K562 (cell line): ENCODE measurements at regions not wholly inside any gene's neighbourhood (a gene's known extent, or its start where the extent isn't known, plus 50 kb on each side); places are given as distances from the start of the nearest gene placed in this dataset.

Source experiments
- ATAC-seq: fragments of 200-7000 bp; cut with Tn5 transposase; 3 replicates; pipeline ENCODE4 v1.9.1; 2020; ENCODE audit warnings: moderate library complexity
- BruUV-seq: library from RNA; stranded (reverse); fragments of 400-500 nt; replicated peaks from 2 replicates; lab custom pipeline; 2021; lab: Mats Ljungman, UMichigan
- CTCF ChIA-PET: fragments of 300-600 bp; formaldehyde crosslinking; extraction: SDS; loops from one replicate; lab custom pipeline; 2021; ENCODE audit warnings: low intra/inter-chr PET ratio; lab: Yijun Ruan, JAX
- POLR2A ChIA-PET: fragments of 300-600, 350-650 bp; sonication (Branson Sonifier 250); formaldehyde crosslinking; extraction: SDS; loops from one replicate; lab custom pipeline; 2021; ENCODE audit warnings: antibody characterized with exemption, inconsistent platforms; lab: Yijun Ruan, JAX
- DNase-seq, 4 experiments: peaks; one replicate each; pipeline versions ENCODE4 v3.0.0 to v3.0.0-alpha.2; 2011 to 2018; ENCODE audit warnings: low spot score in 3 of 4, mixed read lengths in 3 of 4; ENCODE audit errors: extremely low read depth in 1 of 4
- FAIRE-seq: peaks from 2 replicates; lab custom pipeline; 2011; peaks lifted over from hg19 to GRCh38; lab: Jason Lieb, UNC
- H2AFZ ChIP-seq: 2 replicates; pipeline ENCODE4 v1.6.0; 2011; ENCODE audit warnings: low read depth, low read length, control low read depth, inconsistent platforms
- H3K27ac ChIP-seq: fragments of 200-600 bp; 3 replicates; pipeline ENCODE4 v1.8.0; 2011; ENCODE audit warnings: low read depth, mild to moderate bottlenecking, control low read depth, inconsistent platforms, low read length, moderate library complexity, mixed read lengths; ENCODE audit errors: extremely low read depth
- H3K27me3 ChIP-seq, 2 experiments: fragments of 300-600 bp in 1 of 2; 2 replicates in 1 of 2; 3 replicates in 1 of 2; pipeline versions ENCODE4 v1.6.0 to v1.8.0; 2011; ENCODE audit warnings: inconsistent platforms in 2 of 2, low read length in 2 of 2, mild to moderate bottlenecking in 1 of 2, mixed read lengths in 1 of 2, moderate library complexity in 1 of 2; ENCODE audit not compliant: control insufficient read depth in 2 of 2, insufficient read depth in 2 of 2
- H3K36me3 ChIP-seq: fragments of 300-600 bp; 3 replicates; pipeline ENCODE4 v1.8.0; 2011; ENCODE audit warnings: mild to moderate bottlenecking, low read length, inconsistent platforms; ENCODE audit not compliant: control insufficient read depth, insufficient read depth
- H3K4me1 ChIP-seq, 2 experiments: fragments of 200-600 bp in 1 of 2; replicated peaks in 1 of 2; 2 replicates in 1 of 2; 3 replicates in 1 of 2; pipeline versions ENCODE4 v1.5.1 to v1.8.0; 2011; ENCODE audit warnings: inconsistent platforms in 2 of 2, low read length in 2 of 2, mild to moderate bottlenecking in 1 of 2, mixed read lengths in 1 of 2, moderate library complexity in 1 of 2; ENCODE audit not compliant: control insufficient read depth in 2 of 2, insufficient read depth in 2 of 2
- H3K4me2 ChIP-seq: 2 replicates; pipeline ENCODE4 v1.6.1; 2011; ENCODE audit warnings: low read length, control low read depth, inconsistent platforms, mixed read lengths; ENCODE audit not compliant: insufficient read depth
- H3K4me3 ChIP-seq: fragments of 200-600 bp; sonication (generic), shearing (Covaris generic); 2 replicates; pipeline ENCODE4 v1.5.1; 2016; ENCODE audit warnings: control low read depth, inconsistent platforms
- H3K79me2 ChIP-seq: fragments of 200-600 bp; 3 replicates; pipeline ENCODE4 v1.8.0; 2011; ENCODE audit warnings: low read length, inconsistent platforms; ENCODE audit not compliant: control insufficient read depth, insufficient read depth
- H3K9ac ChIP-seq, 2 experiments: 2 replicates each; pipeline versions ENCODE4 v1.6.0 to v1.6.1; 2011; ENCODE audit warnings: low read depth in 2 of 2, low read length in 2 of 2, control low read depth in 1 of 2, inconsistent platforms in 1 of 2, mild to moderate bottlenecking in 1 of 2, mixed read lengths in 1 of 2; ENCODE audit not compliant: insufficient read depth in 1 of 2
- H3K9me1 ChIP-seq: one replicate; pipeline ENCODE4 v1.6.0; 2011; ENCODE audit warnings: inconsistent platforms, mild to moderate bottlenecking, low read length, moderate library complexity; ENCODE audit not compliant: control insufficient read depth, insufficient read depth
- H3K9me3 ChIP-seq: replicated peaks from 2 replicates; pipeline ENCODE4 v1.5.1; 2011; ENCODE audit warnings: low read depth, low read length, inconsistent platforms; ENCODE audit not compliant: control insufficient read depth, insufficient read depth
- H4K20me1 ChIP-seq: replicated peaks from 2 replicates; pipeline ENCODE4 v1.6.1; 2011; ENCODE audit warnings: low read length, inconsistent platforms, mixed read lengths; ENCODE audit not compliant: control insufficient read depth, insufficient read depth
- ELF2 ChIP-seq: fragments of 250-450 bp; sonication (Bioruptor Pico); IDR thresholded peaks from 2 replicates; pipeline ENCODE4 v1.5.0; 2021; ENCODE audit warnings: mild to moderate bottlenecking
- FOS ChIP-seq: IDR thresholded peaks from 3 replicates; pipeline ENCODE4 v1.6.1; 2011; ENCODE audit not compliant: insufficient read length; ENCODE audit errors: extremely low read depth
- KAT8 ChIP-seq: fragments of 450-650 bp; IDR thresholded peaks from 2 replicates; pipeline ENCODE4 v1.6.1; 2016; ENCODE audit warnings: low read depth, mild to moderate bottlenecking
- KLF13 ChIP-seq: fragments of 450-650 bp; IDR thresholded peaks from 2 replicates; pipeline ENCODE4 v1.6.1; 2016; ENCODE audit warnings: missing genetic modification characterization, low read depth, mild to moderate bottlenecking, missing compliant biosample characterization, moderate library complexity, borderline replicate concordance
- MXI1 ChIP-seq: IDR thresholded peaks from 2 replicates; pipeline ENCODE4 v1.6.1; 2011; ENCODE audit warnings: low read depth, mild to moderate bottlenecking, improper control_type of control experiment, low read length
- NELFE ChIP-seq: IDR thresholded peaks from 2 replicates; pipeline ENCODE4 v1.6.1; 2011; ENCODE audit warnings: mild to moderate bottlenecking; ENCODE audit not compliant: insufficient read depth, insufficient read length
- RAD21 ChIP-seq, 2 experiments: fragments of 250-450 bp in 1 of 2; fragments of 450-650 bp in 1 of 2; sonication (Bioruptor Pico) in 1 of 2; formaldehyde crosslinking in 1 of 2; IDR thresholded peaks in 1 of 2; conservative IDR thresholded peaks in 1 of 2; 2 replicates each; pipeline versions ENCODE4 v1.4.0 to v1.8.0; 2020 to 2022; ENCODE audit warnings: mild to moderate bottlenecking in 2 of 2, moderate library complexity in 1 of 2
- RHOXF2B ChIP-seq: fragments of 250-450 bp; sonication (Bioruptor Pico); conservative IDR thresholded peaks from 2 replicates; pipeline ENCODE4 v1.5.1; 2021
- SPI1 ChIP-seq: IDR thresholded peaks from 2 replicates; pipeline ENCODE4 v1.6.1; 2011; ENCODE audit warnings: low read depth, low read length, control low read depth, borderline replicate concordance
- STAT5A ChIP-seq: IDR thresholded peaks from 2 replicates; pipeline ENCODE4 v1.6.1; 2012; ENCODE audit warnings: low read length, inconsistent platforms, borderline replicate concordance
- ZNF311 ChIP-seq: fragments of 250-450 bp; sonication (Bioruptor Pico); IDR thresholded peaks from 2 replicates; pipeline ENCODE4 v1.4.0; 2020; ENCODE audit warnings: mild to moderate bottlenecking, moderate library complexity
- ZNF589 ChIP-seq: fragments of 200-800 bp; sonication (Bioruptor generic); IDR thresholded peaks from 2 replicates; pipeline ENCODE4 v1.6.1; 2016; ENCODE audit warnings: low read depth, missing genetic modification characterization, missing compliant biosample characterization
- ZNF717 ChIP-seq: fragments of 250-450 bp; sonication (Bioruptor Pico); IDR thresholded peaks from 2 replicates; pipeline ENCODE4 v1.5.0; 2021
- WGBS: fragments of 100-300 bp; shearing (Covaris generic); methylation state at CpG from one replicate; pipeline ENCODE4 v1.1.6; 2016; ENCODE audit warnings: low coverage, mixed read lengths; ENCODE audit not compliant: insufficient coverage; ENCODE audit errors: missing lambda C conversion rate; 5-methylcytosine and 5-hydroxymethylcytosine counted together
- in situ Hi-C: fragments of 300-500 bp; cut with MboI; formaldehyde crosslinking; loops from 4 replicates; pipeline ENCODE4 v1.15.0; 2018; ENCODE audit warnings: inconsistent platforms, mixed read lengths
- intact Hi-C: fragments of 100-400 bp; cut with micrococcal nuclease; formaldehyde crosslinking; loops from 2 replicates; pipeline ENCODE4 v1.14.2; 2022
- TF ChIP-seq, protein P1 (sequence below): sonication (generic); formaldehyde crosslinking; IDR thresholded peaks from 2 replicates; pipeline ENCODE4 v1.8.0; 2022; ENCODE audit warnings: mild to moderate bottlenecking, low read depth, missing genetic modification reagents
- TF ChIP-seq, protein P2 (sequence below): fragments of 450-650 bp; IDR thresholded peaks from 2 replicates; pipeline ENCODE4 v1.6.1; 2016; ENCODE audit warnings: low read depth, mild to moderate bottlenecking, moderate library complexity

DNA sequence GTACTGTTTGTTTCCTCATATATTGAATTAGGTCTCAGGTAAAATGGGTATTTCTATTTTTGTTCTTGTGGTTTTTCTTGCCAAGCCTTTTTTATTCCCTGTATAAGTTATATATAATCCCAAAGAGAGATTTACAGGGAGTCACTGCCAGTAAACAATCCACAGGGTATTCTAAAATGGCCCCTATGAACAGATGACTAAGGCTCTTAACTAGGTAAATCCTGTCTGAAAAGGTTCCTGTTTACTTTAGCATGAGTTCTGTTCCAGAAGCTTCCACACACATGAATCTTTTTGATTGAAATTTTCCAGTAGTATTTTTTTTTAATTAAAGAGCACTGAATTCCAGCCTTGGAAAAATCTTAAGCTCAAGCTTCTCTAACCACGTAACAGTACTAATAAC lies 552.8 kb upstream of the CCDC179 start:
- Histone ChIP-seq H4K20me1 (no peaks in the 10 kb centered on the region), H3K4me1 (no peaks in the 10 kb centered on the region), H3K79me2 (no peaks in the 10 kb centered on the region), H3K4me3 (no peak overlapping the region), H3K27me3 (no peaks in the 10 kb centered on the region), H2AFZ (no peak overlapping the region), H3K27ac (no peak overlapping the region), H3K9me3 (no peaks in the 10 kb centered on the region), H3K9me1 (no peaks in the 10 kb centered on the region), H3K36me3 (no peaks in the 10 kb centered on the region), H3K9ac (no peak overlapping the region), H3K4me2 (no peak overlapping the region)
- TF ChIP-seq ZNF717 (CRISPR knock-in tag): no peak
- no peak for TF ChIP-seq STAT5A
- TF ChIP-seq ZNF589 (CRISPR knock-in tag): no peak
- no peak for TF ChIP-seq RHOXF2B (CRISPR knock-in tag)
- TF ChIP-seq, protein P1, sequence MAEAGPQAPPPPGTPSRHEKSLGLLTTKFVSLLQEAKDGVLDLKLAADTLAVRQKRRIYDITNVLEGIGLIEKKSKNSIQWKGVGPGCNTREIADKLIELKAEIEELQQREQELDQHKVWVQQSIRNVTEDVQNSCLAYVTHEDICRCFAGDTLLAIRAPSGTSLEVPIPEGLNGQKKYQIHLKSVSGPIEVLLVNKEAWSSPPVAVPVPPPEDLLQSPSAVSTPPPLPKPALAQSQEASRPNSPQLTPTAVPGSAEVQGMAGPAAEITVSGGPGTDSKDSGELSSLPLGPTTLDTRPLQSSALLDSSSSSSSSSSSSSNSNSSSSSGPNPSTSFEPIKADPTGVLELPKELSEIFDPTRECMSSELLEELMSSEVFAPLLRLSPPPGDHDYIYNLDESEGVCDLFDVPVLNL: no peak
- BruUV-seq: no TSS peak
- DNase-seq (no peak), ATAC-seq (no peak), FAIRE-seq (no peak)
- 0% methylated on average over 1 of the region's 1 CpG for WGBS
- ChIA-PET CTCF (no interaction called here), POLR2A (no interaction called here)
- in situ Hi-C loops: no loop called here
- intact Hi-C loops: no loop called here

DNA sequence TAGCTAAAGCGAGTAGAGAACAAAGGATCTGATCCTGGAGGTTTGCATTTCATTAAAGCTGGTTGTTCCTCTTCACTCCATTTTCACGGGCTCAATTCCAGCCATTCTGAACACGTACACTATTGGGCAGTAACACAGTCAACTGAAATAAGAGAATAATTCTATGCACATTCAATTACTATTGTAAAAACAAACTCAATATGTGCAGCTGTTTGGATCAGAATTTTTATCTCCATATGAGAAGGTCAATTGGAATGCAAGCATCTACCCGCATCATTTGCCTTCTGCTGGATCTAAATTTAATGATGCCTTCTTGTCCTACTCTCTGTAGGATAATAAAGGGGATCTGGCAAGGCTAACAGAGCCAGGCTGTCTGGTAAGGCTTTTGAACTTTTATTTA lies 562.8 kb upstream of the CCDC179 start:
- no TSS peak for BruUV-seq
- 0% methylated on average over 4 of the region's 4 CpGs for WGBS
- no peaks in the 10 kb centered on the region for H3K36me3 ChIP-seq

More for the DNA sequence above, 562.8 kb upstream of the CCDC179 start:
- H3K9me3 ChIP-seq: no peaks in the 10 kb centered on the region
- H3K9ac ChIP-seq: no peak overlapping the region
- no peak overlapping the region for H2AFZ ChIP-seq
- TF ChIP-seq KLF13 (tag) (no peak), RAD21 (CRISPR knock-in tag; conservative IDR thresholded peaks at IDR 0.05 in 1 of 2, IDR thresholded peaks at IDR 0.05 in 1 of 2) (no peak), MXI1 (no peak), NELFE (no peak), ELF2 (CRISPR knock-in tag) (no peak), FOS (no peak), KAT8 (no peak), SPI1 (no peak), ZNF311 (CRISPR knock-in tag) (no peak)
- TF ChIP-seq, protein P2, sequence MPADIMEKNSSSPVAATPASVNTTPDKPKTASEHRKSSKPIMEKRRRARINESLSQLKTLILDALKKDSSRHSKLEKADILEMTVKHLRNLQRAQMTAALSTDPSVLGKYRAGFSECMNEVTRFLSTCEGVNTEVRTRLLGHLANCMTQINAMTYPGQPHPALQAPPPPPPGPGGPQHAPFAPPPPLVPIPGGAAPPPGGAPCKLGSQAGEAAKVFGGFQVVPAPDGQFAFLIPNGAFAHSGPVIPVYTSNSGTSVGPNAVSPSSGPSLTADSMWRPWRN: no peak
- TF ChIP-seq, all 486 proteins: peak for 0
- Histone ChIP-seq H3K27ac (no peak overlapping the region), H3K27me3 (no peaks in the 10 kb centered on the region), H3K4me3 (no peak overlapping the region), H3K4me2 (no peak overlapping the region), H3K9me1 (no peaks in the 10 kb centered on the region), H4K20me1 (no peaks in the 10 kb centered on the region), H3K79me2 (no peaks in the 10 kb centered on the region), H3K4me1 (no peaks in the 10 kb centered on the region)
- ChIA-PET POLR2A (no interaction called here), CTCF (no interaction called here)
- no peak for ATAC-seq
- in situ Hi-C loops: no loop called here
- DNase-seq: no peak
- intact Hi-C loops: no loop called here
- no peak for FAIRE-seq
